SJCRH30 (cell line): ENCODE measurements at regions not wholly inside any gene's neighbourhood (a gene's known extent, or its start where the extent isn't known, plus 50 kb on each side); places are given as distances from the start of the nearest gene placed in this dataset.
"Not testable (repeated sequence)": the region's sequence is repeated elsewhere in the genome, so short reads cannot be mapped to it uniquely, and the experiment has no call there.

ENCODE experiments used
- DNase-seq, 2 experiments: peaks; one replicate each; pipeline ENCODE4 v3.0.0-alpha.2; 2015 to 2020
- H3K27ac ChIP-seq: fragments of 250-450 bp; sonication (Bioruptor Pico); 2 replicates; pipeline ENCODE4 v1.5.1; 2020; ENCODE audit warnings: mild to moderate bottlenecking, moderate library complexity
- H3K27me3 ChIP-seq: fragments of 250-450 bp; sonication (Bioruptor Pico); 2 replicates; pipeline ENCODE4 v1.5.1; 2020; ENCODE audit warnings: mild to moderate bottlenecking, moderate library complexity
- H3K36me3 ChIP-seq: fragments of 250-450 bp; sonication (Bioruptor Pico); 2 replicates; pipeline ENCODE4 v1.5.1; 2020; ENCODE audit warnings: mild to moderate bottlenecking, moderate library complexity
- H3K4me1 ChIP-seq: fragments of 250-450 bp; sonication (Bioruptor Pico); 2 replicates; pipeline ENCODE4 v1.5.1; 2020; ENCODE audit warnings: mild to moderate bottlenecking, moderate library complexity
- H3K4me3 ChIP-seq: fragments of 250-450 bp; sonication (Bioruptor Pico); 2 replicates; pipeline ENCODE4 v1.5.1; 2020; ENCODE audit warnings: mild to moderate bottlenecking, moderate library complexity
- H3K9me3 ChIP-seq: fragments of 250-450 bp; sonication (Bioruptor Pico); replicated peaks from 2 replicates; pipeline ENCODE4 v1.5.1; 2020; ENCODE audit warnings: mild to moderate bottlenecking, moderate library complexity

DNA sequence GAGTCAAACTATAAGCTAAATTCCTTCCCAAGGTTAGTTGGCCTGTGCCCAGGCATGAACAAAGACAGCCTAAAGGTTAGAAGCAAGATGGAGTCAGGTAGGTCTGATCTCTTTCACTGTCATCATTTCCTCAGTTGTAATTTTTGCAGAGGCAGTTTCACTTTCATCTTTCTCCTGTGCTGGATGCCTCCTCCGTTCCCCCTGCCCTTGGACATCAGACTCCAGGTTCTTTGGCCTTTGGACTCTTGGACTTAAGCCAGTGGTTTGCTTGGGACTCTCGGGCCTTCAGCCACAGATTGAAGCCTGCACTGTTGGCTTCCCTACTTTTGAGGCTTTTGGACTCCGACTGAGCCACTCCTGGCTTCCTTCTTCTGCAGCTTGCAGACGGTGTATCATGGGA is 4013.8 kb upstream of the TPTE start:
- not testable (repeated sequence) for H3K9me3 ChIP-seq, DNase-seq, H3K4me1 ChIP-seq, H3K27ac ChIP-seq, H3K4me3 ChIP-seq, H3K36me3 ChIP-seq, H3K27me3 ChIP-seq

DNA sequence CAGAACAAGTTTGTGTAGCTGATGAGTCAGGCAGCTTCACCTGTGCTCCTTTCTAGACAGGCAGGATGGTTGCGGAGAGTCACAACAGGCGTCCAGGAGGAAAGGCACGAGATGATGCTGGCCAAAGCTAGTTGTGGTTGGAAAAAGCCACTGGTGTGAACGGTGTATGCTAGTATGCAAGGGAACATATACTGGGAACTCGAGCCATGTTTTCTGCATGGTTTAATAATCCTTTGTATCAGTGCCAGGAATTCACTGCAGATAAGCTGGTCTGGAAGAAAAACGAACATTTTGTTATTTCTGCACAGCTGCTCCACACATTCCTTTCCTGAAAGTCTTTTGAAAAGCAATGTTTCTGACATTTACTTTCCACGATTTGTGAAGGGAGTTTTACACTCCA is 3999.6 kb upstream of the TPTE start:
- not testable (repeated sequence) for H3K27me3 ChIP-seq, H3K9me3 ChIP-seq, H3K27ac ChIP-seq, H3K36me3 ChIP-seq, H3K4me3 ChIP-seq, DNase-seq, H3K4me1 ChIP-seq

DNA sequence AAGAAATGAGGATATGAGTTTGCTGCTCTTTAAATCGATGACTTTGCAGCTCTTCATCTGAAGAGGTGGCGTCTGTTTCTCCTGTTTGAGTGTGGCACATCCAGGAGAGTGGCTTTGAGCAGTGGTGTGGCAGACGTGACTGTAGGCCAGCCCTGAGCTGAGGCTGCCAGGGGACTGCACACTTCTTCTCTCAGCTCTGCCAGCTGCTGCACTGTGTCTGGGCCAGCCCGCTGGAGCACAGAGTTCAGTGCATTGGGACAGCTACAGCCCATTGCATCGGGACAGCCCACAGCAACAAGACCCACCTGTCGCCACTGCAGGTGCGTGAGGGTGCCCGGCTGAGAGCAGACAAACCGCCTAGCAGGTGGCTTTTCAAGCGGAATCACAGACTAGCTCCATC is 3995.2 kb upstream of the TPTE start:
- H3K4me3 ChIP-seq, H3K9me3 ChIP-seq, H3K4me1 ChIP-seq, H3K36me3 ChIP-seq, H3K27me3 ChIP-seq, H3K27ac ChIP-seq, DNase-seq: not testable (repeated sequence)

DNA sequence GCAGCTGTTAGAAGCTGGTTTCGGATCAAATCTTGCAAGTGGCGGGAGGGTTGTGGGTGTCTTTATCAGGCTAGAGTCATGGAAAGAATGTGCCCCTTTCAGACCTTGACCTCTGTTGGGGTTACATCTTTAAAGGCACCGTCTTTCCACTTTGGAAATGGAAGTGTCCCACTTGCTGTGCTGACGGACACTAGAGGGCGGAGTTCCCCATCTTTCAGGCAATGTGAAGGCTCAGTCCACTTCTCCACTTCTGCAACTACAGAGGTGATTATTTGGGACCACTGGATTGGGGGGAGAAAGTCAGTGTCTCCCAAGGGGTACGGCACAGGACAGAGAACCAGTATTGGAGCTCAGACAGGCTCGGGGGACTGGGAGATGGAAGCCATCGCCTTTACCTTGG is 3990.7 kb upstream of the TPTE start:
- H3K27me3 ChIP-seq, DNase-seq, H3K27ac ChIP-seq, H3K4me1 ChIP-seq, H3K9me3 ChIP-seq, H3K4me3 ChIP-seq, H3K36me3 ChIP-seq: not testable (repeated sequence)

DNA sequence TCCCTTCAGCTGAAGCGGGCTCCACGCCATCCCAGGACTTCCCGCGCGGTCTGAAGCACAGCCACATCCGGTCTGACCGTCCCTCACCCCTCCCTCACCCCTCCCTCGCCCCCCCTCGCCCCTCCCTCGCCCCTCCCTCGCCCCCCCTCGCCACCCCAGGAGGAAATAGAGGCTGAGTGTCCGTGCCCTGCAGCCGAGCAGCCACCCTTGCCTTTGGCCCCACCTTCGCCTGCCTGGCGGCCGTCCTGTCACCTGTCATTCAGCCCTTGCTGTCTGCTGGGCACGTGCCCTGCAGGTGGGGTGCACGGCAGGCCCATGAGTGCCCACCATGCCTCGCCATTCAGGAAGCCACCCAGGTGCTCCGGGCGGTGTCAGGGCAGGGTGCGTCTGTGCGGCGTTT is 3988.1 kb upstream of the TPTE start:
- H3K27ac ChIP-seq, H3K27me3 ChIP-seq, DNase-seq, H3K4me3 ChIP-seq, H3K9me3 ChIP-seq, H3K4me1 ChIP-seq, H3K36me3 ChIP-seq: not testable (repeated sequence)

DNA sequence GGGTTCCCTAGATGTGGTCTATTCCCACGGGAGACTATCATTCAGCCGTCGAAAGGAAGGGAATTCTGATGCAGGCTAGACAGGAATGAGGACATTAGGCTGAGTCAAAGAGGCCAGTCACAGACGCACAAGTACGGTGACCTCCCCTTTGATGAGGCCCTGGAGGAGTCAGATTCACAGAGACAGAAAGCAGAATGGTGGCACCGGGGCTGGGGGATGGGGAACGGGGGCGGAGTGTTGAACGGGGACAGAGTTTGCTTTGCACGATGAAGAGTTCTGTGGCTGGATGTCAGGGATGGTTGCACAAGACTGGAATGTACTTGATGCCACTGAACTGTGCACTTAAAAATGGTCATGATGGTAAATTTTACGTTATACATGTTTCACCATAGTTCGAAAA is 3983.1 kb upstream of the TPTE start:
- DNase-seq, H3K36me3 ChIP-seq, H3K27me3 ChIP-seq, H3K4me3 ChIP-seq, H3K9me3 ChIP-seq, H3K27ac ChIP-seq, H3K4me1 ChIP-seq: not testable (repeated sequence)

DNA sequence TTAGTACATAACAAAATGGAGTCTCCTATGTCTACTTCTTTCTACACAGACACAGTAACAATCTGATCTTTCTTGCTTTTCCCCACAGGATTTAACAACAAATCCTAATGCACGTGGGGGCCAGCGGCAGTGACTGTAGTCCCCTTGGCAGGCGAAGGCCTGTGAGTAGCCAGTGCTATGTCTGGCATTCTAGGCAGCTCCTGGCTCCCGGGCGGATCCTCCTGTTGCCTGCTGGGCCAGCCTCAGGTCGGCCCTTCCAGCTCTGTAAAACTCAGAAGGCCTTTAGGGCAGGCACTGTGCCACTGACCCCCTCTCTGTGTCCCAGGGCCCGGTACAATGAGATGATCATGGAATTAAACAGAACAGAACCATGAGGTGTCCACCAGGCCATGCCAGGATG is 3981.7 kb upstream of the TPTE start:
- DNase-seq, H3K9me3 ChIP-seq, H3K27me3 ChIP-seq, H3K4me3 ChIP-seq, H3K4me1 ChIP-seq, H3K27ac ChIP-seq, H3K36me3 ChIP-seq: not testable (repeated sequence)

DNA sequence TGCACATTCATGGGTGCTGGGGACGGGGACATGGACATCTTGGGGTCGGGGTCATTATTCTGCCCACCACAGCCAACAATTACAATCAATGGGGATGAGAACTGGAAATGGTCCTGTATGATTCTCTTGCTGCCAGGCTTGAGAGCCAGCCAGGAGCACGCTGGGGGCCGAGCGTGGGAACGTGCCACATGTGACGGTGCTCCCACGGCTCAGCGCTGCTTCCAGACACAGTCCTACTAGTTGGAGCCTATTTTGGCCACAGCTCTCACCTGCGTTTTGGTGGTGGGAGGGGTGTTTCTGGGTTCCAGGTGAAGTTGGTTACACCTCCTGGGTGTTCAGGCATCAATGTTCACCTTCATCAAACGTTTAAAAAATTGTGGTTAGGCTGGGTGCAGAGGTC is 3980.3 kb upstream of the TPTE start:
- DNase-seq, H3K27ac ChIP-seq, H3K27me3 ChIP-seq, H3K36me3 ChIP-seq, H3K9me3 ChIP-seq, H3K4me3 ChIP-seq, H3K4me1 ChIP-seq: not testable (repeated sequence)

DNA sequence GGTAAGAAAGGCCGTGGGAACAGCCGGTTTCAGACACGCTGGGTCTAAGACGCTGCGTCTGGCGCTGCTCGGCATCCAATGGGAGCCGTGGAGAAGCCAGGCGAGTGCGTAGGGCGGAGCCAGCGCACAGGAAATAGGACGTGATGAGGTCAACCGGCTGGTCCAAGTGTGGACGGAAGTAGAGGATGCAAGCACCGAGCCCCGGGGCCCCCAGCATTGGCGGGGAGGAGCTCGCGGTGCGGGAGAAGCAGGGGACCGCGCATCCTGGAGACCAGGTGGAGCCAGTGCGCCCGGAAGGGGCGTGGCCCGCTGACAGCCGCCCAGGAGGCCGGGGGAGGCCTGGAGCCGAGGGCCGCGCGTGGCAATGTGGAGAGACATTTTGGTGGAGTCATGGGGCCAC is 3976.1 kb upstream of the TPTE start:
- not testable (repeated sequence) for H3K4me1 ChIP-seq, H3K9me3 ChIP-seq, H3K27me3 ChIP-seq, H3K27ac ChIP-seq, DNase-seq, H3K4me3 ChIP-seq, H3K36me3 ChIP-seq

DNA sequence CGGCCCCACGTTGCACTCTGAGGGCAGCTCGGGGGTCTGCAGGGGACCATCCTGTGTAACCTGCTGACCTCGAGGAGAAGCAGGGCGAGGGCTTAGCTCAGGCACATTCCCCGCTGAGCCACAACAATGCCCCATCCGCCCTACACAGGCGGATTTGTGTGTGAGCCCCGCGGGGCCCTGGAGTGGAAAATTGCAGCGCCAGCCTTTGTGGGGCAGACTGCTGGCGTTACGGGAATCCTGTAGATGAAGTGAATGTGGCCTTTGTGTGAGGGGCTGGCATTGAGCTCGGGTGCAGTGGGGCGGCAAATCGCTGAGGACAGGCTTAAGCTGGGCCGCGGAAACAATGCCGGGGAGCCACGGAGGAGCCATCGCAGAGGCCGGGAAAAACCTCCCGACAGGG is 3970.3 kb upstream of the TPTE start:
- not testable (repeated sequence) for H3K4me1 ChIP-seq, DNase-seq, H3K27ac ChIP-seq, H3K27me3 ChIP-seq, H3K9me3 ChIP-seq, H3K36me3 ChIP-seq, H3K4me3 ChIP-seq

DNA sequence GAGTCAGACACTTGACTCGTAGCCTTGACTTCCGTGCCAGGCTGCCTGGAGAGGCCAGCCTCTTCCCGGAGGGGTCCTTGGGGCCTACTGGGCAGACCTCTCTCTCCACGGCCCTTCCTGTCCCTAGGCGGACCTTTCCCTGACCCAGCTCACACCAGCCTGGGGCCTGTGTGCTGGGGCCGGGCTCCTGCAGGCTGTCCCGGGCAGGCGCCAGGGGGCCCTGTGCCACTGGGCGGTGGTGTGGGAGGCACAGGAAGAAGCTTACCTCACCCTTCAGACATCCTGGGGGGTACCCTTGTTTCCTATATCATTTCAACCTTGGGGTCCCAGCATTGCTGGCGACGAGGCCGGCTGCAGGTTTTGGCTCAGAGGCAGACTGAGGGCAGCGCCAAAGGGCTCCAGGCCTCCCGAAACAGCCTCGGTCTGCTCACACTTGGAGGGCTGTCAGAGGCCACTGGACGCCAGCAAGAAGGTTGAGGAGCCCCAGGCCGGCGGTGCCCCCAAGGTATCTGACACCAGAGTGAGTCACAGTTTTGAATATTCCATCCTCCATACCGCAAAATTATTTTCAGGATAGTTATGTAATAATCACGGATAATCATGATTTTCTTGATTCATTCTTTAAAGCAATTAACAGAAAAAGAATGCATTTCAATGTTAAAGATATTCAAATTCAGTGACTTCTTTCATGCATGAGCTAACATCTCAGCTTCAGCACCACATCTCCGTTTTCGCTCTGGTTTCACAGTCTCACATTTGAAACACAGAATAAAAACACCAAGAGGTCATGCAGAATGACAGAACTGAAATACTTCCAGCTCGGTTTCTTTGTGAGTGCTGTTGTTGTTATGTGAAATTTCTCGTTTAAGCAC is 3967.6 kb upstream of the TPTE start:
- H3K27ac ChIP-seq, H3K36me3 ChIP-seq, H3K4me3 ChIP-seq, DNase-seq, H3K27me3 ChIP-seq, H3K9me3 ChIP-seq, H3K4me1 ChIP-seq: not testable (repeated sequence)

DNA sequence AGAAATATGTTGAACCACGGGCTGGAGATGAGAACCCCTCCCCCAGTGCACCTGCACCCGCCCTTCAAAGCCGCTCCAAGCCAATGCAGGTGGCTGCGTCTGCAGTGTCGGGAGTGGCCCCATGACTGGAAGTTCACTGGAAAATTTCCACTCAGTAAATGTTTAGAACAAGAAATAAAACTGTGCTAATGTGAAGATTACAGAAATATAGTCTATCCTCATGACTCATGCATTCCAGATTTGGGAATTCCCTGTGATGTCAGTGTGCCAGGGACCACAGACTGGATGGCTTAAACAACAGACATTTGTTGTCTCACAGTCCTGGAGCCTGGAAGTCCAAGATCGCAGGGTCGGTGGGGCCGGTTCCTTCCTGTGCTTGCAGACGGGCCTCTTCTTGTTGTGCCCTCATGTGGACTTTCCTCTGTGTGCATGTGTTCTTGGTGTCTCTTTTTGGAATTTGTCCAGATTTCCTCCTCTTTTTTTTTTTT is 3967.0 kb upstream of the TPTE start:
- H3K27ac ChIP-seq, H3K27me3 ChIP-seq, H3K36me3 ChIP-seq, H3K9me3 ChIP-seq, H3K4me1 ChIP-seq, H3K4me3 ChIP-seq, DNase-seq: not testable (repeated sequence)

DNA sequence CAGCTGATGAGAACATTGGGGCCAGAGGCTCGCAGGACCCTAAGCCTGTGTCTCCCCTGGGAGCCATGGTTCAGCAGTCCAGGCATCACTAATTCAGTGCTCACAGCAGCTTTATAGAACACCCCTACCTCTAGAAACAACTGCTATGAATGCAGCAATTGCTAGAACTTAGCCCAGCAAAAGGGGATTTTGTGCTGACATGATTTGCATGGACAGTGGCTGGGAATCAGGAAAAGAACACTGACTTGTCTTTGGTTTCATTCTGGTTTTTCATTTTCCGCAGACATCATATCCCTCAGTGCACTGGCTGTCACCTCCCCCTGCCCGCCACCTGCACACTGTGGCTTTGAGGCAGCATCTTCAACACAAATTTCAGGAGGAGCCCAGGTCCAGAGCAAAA is 3964.9 kb upstream of the TPTE start:
- not testable (repeated sequence) for H3K4me3 ChIP-seq, DNase-seq, H3K36me3 ChIP-seq, H3K9me3 ChIP-seq, H3K4me1 ChIP-seq, H3K27me3 ChIP-seq, H3K27ac ChIP-seq

DNA sequence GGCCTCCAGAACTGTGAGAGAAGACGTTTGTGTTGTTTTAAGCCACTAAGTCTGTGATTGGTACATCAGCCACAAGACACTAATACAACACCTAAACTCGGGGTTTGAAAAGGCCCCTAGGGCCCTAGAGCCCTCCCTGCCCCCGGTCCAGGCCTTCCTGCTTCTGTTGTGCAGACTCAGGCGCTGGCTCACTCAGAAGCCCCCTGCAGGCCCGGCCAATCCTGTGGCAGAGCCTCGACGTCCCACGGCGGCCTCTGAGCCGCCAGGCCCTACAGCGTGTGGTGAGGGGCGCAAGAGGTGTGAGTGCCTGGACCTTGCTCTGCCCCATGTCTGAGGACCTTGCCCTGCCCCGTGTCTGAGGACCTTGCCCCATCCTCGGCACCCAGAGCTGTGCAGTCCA is 3964.0 kb upstream of the TPTE start:
- H3K4me3 ChIP-seq, H3K27ac ChIP-seq, H3K4me1 ChIP-seq, H3K27me3 ChIP-seq, H3K36me3 ChIP-seq, H3K9me3 ChIP-seq, DNase-seq: not testable (repeated sequence)

DNA sequence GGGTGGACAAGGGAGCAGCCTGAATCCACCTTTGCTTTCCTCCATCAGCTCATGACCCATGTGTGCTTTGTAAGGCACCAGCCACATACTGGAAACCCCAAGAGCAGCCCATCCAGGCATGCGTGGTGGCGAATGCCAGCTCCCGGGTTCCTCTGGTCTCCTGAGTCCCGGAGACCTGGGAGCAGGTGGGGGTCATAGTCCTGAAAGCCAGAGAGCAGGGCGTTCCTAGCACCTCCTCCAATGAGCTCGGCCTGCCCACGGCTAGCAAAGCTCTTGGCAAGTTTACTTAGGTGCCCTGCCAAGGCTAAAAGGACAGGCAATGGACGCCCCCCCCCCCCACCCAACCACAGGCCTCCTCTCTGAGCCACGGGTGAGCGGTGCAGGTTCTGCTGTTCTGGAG is 3960.2 kb upstream of the TPTE start:
- not testable (repeated sequence) for H3K36me3 ChIP-seq, H3K27me3 ChIP-seq, H3K4me1 ChIP-seq

DNA sequence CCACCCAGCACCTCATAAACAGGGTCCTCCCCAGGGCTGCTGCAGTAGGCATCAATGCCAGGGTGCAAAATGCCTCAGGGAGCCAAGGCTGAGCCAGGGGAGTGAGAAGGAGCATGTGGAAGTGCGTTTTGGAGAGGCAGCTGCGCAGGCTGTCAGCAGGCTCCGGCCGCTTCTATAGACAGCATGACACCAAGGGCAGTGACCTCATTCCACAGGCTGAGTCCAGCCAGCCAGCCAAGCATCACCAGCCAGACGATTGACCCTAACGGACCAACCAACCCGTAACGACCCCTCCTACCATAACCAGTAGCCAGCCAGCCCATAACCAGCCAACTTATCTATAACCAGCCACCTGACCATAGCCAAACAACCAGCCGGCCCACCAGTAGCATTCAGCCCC is 3959.8 kb upstream of the TPTE start:
- not testable (repeated sequence) for H3K36me3 ChIP-seq, DNase-seq, H3K9me3 ChIP-seq, H3K4me1 ChIP-seq, H3K27me3 ChIP-seq, H3K4me3 ChIP-seq, H3K27ac ChIP-seq

More for the DNA sequence above, 3960.2 kb upstream of the TPTE start:
- H3K4me3 ChIP-seq, H3K27ac ChIP-seq, DNase-seq, H3K9me3 ChIP-seq: not testable (repeated sequence)
